Endodermal cell (in vitro differentiated cells): ENCODE measurements at regions not wholly inside any gene's neighbourhood (a gene's known extent, or its start where the extent isn't known, plus 50 kb on each side); places are given as distances from the start of the nearest gene placed in this dataset.

Experiments used
- DNase-seq: peaks from one replicate; pipeline ENCODE4 v3.0.0-alpha.2; 2017
- H3K27ac ChIP-seq: 2 replicates; pipeline ENCODE4 v1.5.1; 2013; ENCODE audit warnings: mild to moderate bottlenecking, low read depth, low read length, moderate library complexity
- H3K27me3 ChIP-seq: 2 replicates; pipeline ENCODE4 v1.6.1; 2013; ENCODE audit warnings: mild to moderate bottlenecking, low read length, moderate library complexity; ENCODE audit not compliant: insufficient read depth, control insufficient read depth, poor library complexity, severe bottlenecking
- H3K36me3 ChIP-seq: 2 replicates; pipeline ENCODE4 v1.7.0; 2013; ENCODE audit warnings: mild to moderate bottlenecking, low read length, moderate library complexity; ENCODE audit not compliant: control insufficient read depth, insufficient read depth
- H3K4me1 ChIP-seq: one replicate; pipeline ENCODE4 v1.7.0; 2013; ENCODE audit warnings: low read length; ENCODE audit not compliant: control insufficient read depth, insufficient read depth
- H3K4me3 ChIP-seq: 2 replicates; pipeline ENCODE4 v1.5.1; 2013; ENCODE audit warnings: mild to moderate bottlenecking, low read length, moderate library complexity
- H3K9ac ChIP-seq: 2 replicates; pipeline ENCODE4 v1.6.1; 2013; ENCODE audit warnings: mild to moderate bottlenecking, low read length, moderate library complexity; ENCODE audit not compliant: poor library complexity, severe bottlenecking; ENCODE audit errors: extremely low read depth
- H3K9me3 ChIP-seq: 2 replicates; pipeline ENCODE4 v1.6.1; 2013; ENCODE audit warnings: mild to moderate bottlenecking, low read length, moderate library complexity; ENCODE audit not compliant: control insufficient read depth
- H3K27ac Mint-ChIP-seq: 2 replicates; pipeline ENCODE4 v1.8.0; 2020; ENCODE audit warnings: mixed read lengths
- H3K27me3 Mint-ChIP-seq: 2 replicates; pipeline ENCODE4 v1.8.0; 2021; ENCODE audit warnings: mild to moderate bottlenecking, mixed read lengths; ENCODE audit not compliant: insufficient read depth
- H3K36me3 Mint-ChIP-seq: 2 replicates; pipeline ENCODE4 v1.8.0; 2020; ENCODE audit warnings: low read depth, mixed read lengths
- H3K4me1 Mint-ChIP-seq: 2 replicates; pipeline ENCODE4 v1.8.0; 2020; ENCODE audit warnings: mixed read lengths
- H3K4me3 Mint-ChIP-seq: 2 replicates; pipeline ENCODE4 v1.8.0; 2020; ENCODE audit warnings: mild to moderate bottlenecking, moderate library complexity, mixed read lengths
- H3K9me3 Mint-ChIP-seq: 2 replicates; pipeline ENCODE4 v1.8.0; 2020; ENCODE audit warnings: mild to moderate bottlenecking, mixed read lengths
- CTCF ChIP-seq: fragments of 200-600 bp; sonication (generic); conservative IDR thresholded peaks from 2 replicates; pipeline ENCODE4 v1.5.0; 2021; ENCODE audit warnings: antibody characterized with exemption, mild to moderate bottlenecking
- WGBS, 2 experiments: methylation state at CpG; one replicate each; pipeline versions ENCODE4 v1.1.5 to v1.1.7; 2013; ENCODE audit warnings: missing lambda C conversion rate in 2 of 2, mixed read lengths in 1 of 2; ENCODE audit not compliant: insufficient coverage in 1 of 2, insufficient read length in 1 of 2; 5-methylcytosine and 5-hydroxymethylcytosine counted together

- H3K4me1 Mint-ChIP-seq, result peaks cover 5% of the 10 kb centered on the region
- H3K4me3 Mint-ChIP-seq, result no peak overlapping the region
- no peaks in the 10 kb centered on the region for H3K27me3 Mint-ChIP-seq
- H3K36me3 Mint-ChIP-seq, result no peaks in the 10 kb centered on the region
- Histone ChIP-seq H3K27ac (no peak overlapping the region), H3K4me3 (no peak overlapping the region), H3K4me1 (no peaks in the 10 kb centered on the region), H3K9me3 (no peaks in the 10 kb centered on the region), H3K36me3 (no peaks in the 10 kb centered on the region), H3K9ac (no peak overlapping the region), H3K27me3 (no peaks in the 10 kb centered on the region)
- H3K9me3 Mint-ChIP-seq, result no peaks in the 10 kb centered on the region
- DNase-seq, result no peak
- 91 to 96% methylated on average over 3 to 6 of the region's 6 CpGs for WGBS, 2 experiments
- H3K27ac Mint-ChIP-seq, result no peak overlapping the region
- no peak for TF ChIP-seq CTCF
Measured at GRCh38 chr2:140138736-140139135, 1358.5 kb upstream of the NXPH2 start.

- H3K27ac ChIP-seq, result no peak overlapping the region
- H3K9ac ChIP-seq, result no peak overlapping the region
- no peak for TF ChIP-seq CTCF
- no peaks in the 10 kb centered on the region for H3K9me3 ChIP-seq
- no peaks in the 10 kb centered on the region for H3K36me3 ChIP-seq
- DNase-seq, result no peak
- H3K36me3 Mint-ChIP-seq, result no peaks in the 10 kb centered on the region
- H3K27me3 ChIP-seq, result no peaks in the 10 kb centered on the region
- no peaks in the 10 kb centered on the region for H3K27me3 Mint-ChIP-seq
- no peak overlapping the region for H3K4me3 ChIP-seq
- H3K9me3 Mint-ChIP-seq, result no peaks in the 10 kb centered on the region
- no peak overlapping the region for H3K4me3 Mint-ChIP-seq
- WGBS, 2 experiments, result no CpG with 5 or more reads among the region's 1 CpG
- peaks cover 5% of the 10 kb centered on the region for H3K4me1 Mint-ChIP-seq
- H3K4me1 ChIP-seq, result no peaks in the 10 kb centered on the region
- no peak overlapping the region for H3K27ac Mint-ChIP-seq
Measured at GRCh38 chr2:140136861-140137260, 1356.7 kb upstream of the NXPH2 start.

- Mint-ChIP-seq H3K9me3 (no peaks in the 10 kb centered on the region), H3K36me3 (no peaks in the 10 kb centered on the region), H3K4me3 (no peak overlapping the region), H3K27ac (no peak overlapping the region), H3K4me1 (peaks cover 5% of the 10 kb centered on the region), H3K27me3 (no peaks in the 10 kb centered on the region)
- H3K27ac ChIP-seq, result no peak overlapping the region
- no peaks in the 10 kb centered on the region for H3K27me3 ChIP-seq
- TF ChIP-seq CTCF, result no peak
- no peaks in the 10 kb centered on the region for H3K9me3 ChIP-seq
- no peak for DNase-seq
- no peaks in the 10 kb centered on the region for H3K36me3 ChIP-seq
- no peak overlapping the region for H3K4me3 ChIP-seq
- no peak overlapping the region for H3K9ac ChIP-seq
- no peaks in the 10 kb centered on the region for H3K4me1 ChIP-seq
Measured at GRCh38 chr2:140136366-140136765, 1356.2 kb upstream of the NXPH2 start.
